ENCODE measurements at regions not wholly inside any gene's neighbourhood (a gene's known extent, or its start where the extent isn't known, plus 50 kb on each side); places are given as distances from the start of the nearest gene placed in this dataset.

DNA sequence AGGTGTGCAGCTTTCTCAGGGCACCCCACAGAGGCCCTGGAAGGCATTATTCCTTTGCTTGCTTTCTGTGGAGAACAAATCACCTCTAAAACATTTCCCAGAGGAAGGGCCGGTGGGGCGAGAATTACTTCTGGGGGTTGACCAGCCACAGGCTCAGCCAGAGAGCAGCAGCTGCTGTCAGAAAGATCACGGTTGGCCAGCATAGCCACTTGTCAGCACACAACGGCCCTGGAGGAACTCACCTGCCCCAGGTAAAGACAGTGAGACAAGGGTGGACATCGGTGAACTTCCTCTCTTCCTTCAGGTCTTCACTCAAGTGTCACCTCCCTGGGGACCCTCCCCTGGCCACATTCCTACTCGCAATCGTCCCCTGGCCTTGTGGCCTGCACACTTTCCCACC, 69.5 kb upstream of the CLDN14 start:
- TF ChIP-seq CTCF (tag by site-specific recombination; IDR thresholded peaks at IDR 0.05) (no peak), ZNF76 (tag by site-specific recombination; IDR thresholded peaks at IDR 0.05; ENCODE audit: borderline replicate concordance, low read depth) (no peak), PRDM6 (tag by site-specific recombination; IDR thresholded peaks at IDR 0.05) (no peak), ZNF274 (IDR thresholded peaks at IDR 0.05; ENCODE audit: low read length) (no peak), ZNF274 (tag by site-specific recombination; IDR thresholded peaks at IDR 0.05; ENCODE audit: borderline replicate concordance) (no peak), MZF1 (tag by site-specific recombination; IDR thresholded peaks at IDR 0.05; ENCODE audit: borderline replicate concordance) (no peak), KLF1 (tag by site-specific recombination; IDR thresholded peaks at IDR 0.05) (no peak), HOXC10 (CRISPR knock-in tag; IDR thresholded peaks at IDR 0.05) (no peak)
- TF ChIP-seq, protein P1, sequence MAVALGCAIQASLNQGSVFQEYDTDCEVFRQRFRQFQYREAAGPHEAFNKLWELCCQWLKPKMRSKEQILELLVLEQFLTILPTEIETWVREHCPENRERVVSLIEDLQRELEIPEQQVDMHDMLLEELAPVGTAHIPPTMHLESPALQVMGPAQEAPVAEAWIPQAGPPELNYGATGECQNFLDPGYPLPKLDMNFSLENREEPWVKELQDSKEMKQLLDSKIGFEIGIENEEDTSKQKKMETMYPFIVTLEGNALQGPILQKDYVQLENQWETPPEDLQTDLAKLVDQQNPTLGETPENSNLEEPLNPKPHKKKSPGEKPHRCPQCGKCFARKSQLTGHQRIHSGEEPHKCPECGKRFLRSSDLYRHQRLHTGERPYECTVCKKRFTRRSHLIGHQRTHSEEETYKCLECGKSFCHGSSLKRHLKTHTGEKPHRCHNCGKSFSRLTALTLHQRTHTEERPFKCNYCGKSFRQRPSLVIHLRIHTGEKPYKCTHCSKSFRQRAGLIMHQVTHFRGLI (tag by site-specific recombination; IDR thresholded peaks at IDR 0.05) = no peak

Measured in HEK293 (cell line).